Activated naive CD8-positive, alpha-beta T cell (primary cell): ENCODE measurements at regions not wholly inside any gene's neighbourhood (a gene's known extent, or its start where the extent isn't known, plus 50 kb on each side); places are given as distances from the start of the nearest gene placed in this dataset.

Experiments
- H3K27ac Mint-ChIP-seq: one replicate; pipeline ENCODE4 v1.8.0; 2021; ENCODE audit warnings: mixed read lengths
- H3K27me3 Mint-ChIP-seq: one replicate; pipeline ENCODE4 v1.8.0; 2021; ENCODE audit warnings: mixed read lengths
- H3K36me3 Mint-ChIP-seq: one replicate; pipeline ENCODE4 v1.8.0; 2021; ENCODE audit warnings: mixed read lengths
- H3K4me1 Mint-ChIP-seq: one replicate; pipeline ENCODE4 v1.8.0; 2021; ENCODE audit warnings: low read depth, mixed read lengths
- H3K4me3 Mint-ChIP-seq: one replicate; pipeline ENCODE4 v1.8.0; 2021; ENCODE audit warnings: mild to moderate bottlenecking, mixed read lengths
- H3K9me3 Mint-ChIP-seq: one replicate; pipeline ENCODE4 v1.8.0; 2021; ENCODE audit warnings: low read depth, mixed read lengths

DNA sequence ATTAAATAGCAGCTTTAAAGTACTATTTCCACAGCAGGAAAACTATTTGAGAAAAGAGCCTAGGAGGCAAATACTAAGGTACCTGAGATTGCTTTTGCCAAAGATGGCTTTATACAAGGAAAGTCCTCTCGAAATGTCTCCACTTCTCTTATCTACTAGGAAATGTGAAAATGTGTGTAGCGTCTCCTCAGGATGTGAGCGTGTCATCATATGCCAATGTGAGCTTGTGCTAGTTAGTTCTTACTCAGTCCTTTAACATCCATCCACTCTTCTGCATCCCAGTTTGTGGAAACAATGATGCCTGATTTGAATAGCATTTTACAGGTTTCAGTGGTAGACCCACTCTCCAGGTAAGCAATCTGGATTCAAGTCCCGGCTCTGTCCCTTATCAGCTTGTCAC is 421.0 kb downstream of the DYNC2H1 start:
- Mint-ChIP-seq H3K9me3 (no peaks in the 10 kb centered on the region), H3K4me3 (no peak overlapping the region), H3K27me3 (peaks cover 5% of the 10 kb centered on the region), H3K4me1 (no peaks in the 10 kb centered on the region), H3K36me3 (no peaks in the 10 kb centered on the region), H3K27ac (no peak overlapping the region)

DNA sequence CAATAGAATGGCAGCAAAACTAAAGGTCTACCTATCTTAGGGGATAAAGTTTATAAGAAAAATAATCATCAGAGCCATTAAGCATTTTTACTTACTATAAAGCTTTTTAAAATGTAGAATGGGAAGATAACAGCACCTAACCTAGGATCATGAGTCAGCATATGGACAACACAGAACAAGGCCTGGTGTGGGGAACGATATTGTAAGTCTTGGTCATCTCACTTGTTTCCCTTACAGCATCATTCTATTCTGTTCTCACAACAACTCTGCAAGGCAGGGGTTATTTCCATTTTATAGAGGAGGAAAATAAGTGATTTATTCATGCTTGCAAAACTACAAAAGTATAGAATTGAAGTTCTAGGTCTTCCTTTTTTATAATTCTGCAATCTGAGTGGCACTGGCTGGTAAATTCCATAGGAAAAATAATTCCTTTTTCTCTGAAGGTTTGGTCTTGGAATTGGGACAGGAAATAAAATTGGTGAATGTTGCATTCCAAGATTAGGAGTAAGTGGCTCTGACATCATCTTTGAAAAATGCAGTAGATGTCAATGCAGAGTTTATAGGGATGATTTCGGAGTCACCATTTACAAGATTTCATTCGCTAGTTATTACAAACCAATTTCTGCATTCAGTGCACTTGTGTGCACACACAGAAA is 423.0 kb downstream of the DYNC2H1 start:
- Mint-ChIP-seq H3K36me3 (no peaks in the 10 kb centered on the region), H3K27ac (no peak overlapping the region), H3K4me3 (no peak overlapping the region), H3K9me3 (no peaks in the 10 kb centered on the region), H3K4me1 (no peaks in the 10 kb centered on the region), H3K27me3 (peaks cover 5% of the 10 kb centered on the region)

GRCh38 chr11:103534191-103534590 is 425.0 kb downstream of the DYNC2H1 start:
- Mint-ChIP-seq H3K36me3 (no peaks in the 10 kb centered on the region), H3K27me3 (no peaks in the 10 kb centered on the region), H3K27ac (no peak overlapping the region), H3K9me3 (no peaks in the 10 kb centered on the region), H3K4me3 (no peak overlapping the region), H3K4me1 (no peaks in the 10 kb centered on the region)

DNA sequence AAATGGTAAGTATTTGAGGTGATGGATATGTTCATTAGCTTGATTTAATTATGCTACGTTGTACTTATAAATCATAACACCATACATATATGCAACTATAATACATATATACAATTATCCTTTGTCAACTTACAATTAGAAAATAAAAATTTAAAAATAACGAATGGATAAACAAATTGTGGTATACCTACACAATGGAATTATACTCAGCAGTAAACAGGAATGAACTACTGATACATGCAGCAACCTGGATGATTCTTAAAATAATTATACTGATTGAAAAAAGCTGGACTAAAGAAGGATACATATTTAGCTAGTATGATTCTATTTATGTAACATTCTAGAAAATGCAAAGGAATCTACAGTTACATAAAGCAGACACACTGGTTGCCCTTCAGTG is 425.7 kb downstream of the DYNC2H1 start:
- Mint-ChIP-seq H3K27me3 (no peaks in the 10 kb centered on the region), H3K27ac (no peak overlapping the region), H3K36me3 (no peaks in the 10 kb centered on the region), H3K9me3 (no peaks in the 10 kb centered on the region), H3K4me1 (no peaks in the 10 kb centered on the region), H3K4me3 (no peak overlapping the region)

- Mint-ChIP-seq H3K36me3 (no peaks in the 10 kb centered on the region), H3K4me1 (no peaks in the 10 kb centered on the region), H3K9me3 (peaks cover 5% of the 10 kb centered on the region), H3K4me3 (no peak overlapping the region), H3K27ac (no peak overlapping the region), H3K27me3 (no peaks in the 10 kb centered on the region)
These were observed 427.1 kb downstream of the DYNC2H1 start for GRCh38 chr11:103536335-103536722.

DNA sequence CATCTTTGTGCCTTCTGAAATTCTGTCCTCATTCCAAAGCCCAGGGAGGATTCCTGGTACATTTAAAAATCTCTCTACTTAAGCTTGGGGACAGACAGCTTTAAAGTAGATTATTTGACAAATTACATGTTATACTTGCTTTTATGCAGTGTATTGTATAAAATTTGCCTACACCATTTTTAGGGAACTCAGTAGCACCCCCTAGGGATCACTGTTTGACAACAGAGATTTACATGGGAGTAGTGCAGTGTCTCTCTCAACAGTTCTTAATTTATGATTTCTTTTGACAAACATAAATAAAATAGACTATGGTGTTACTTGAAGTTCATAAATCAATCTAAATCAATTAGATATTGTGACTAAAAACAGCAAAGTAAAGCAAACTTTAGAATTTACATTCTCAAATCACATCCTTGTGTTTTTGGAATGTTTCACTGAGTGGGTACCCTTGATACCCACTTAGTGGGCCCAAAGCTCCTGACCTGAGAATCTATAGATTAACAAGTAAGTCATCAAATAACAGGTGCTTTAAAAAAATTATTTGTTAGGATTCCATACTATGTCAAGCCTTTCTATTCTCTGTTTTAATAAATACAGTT is 428.8 kb downstream of the DYNC2H1 start:
- Mint-ChIP-seq H3K4me3 (no peak overlapping the region), H3K36me3 (no peaks in the 10 kb centered on the region), H3K9me3 (peaks cover 5% of the 10 kb centered on the region), H3K27me3 (no peaks in the 10 kb centered on the region), H3K27ac (no peak overlapping the region), H3K4me1 (no peaks in the 10 kb centered on the region)

GRCh38 chr11:103539166-103539565 is 429.9 kb downstream of the DYNC2H1 start:
- no peak overlapping the region for H3K4me3 Mint-ChIP-seq
- H3K9me3 Mint-ChIP-seq = peaks cover 5% of the 10 kb centered on the region
- H3K27ac Mint-ChIP-seq = no peak overlapping the region
- H3K36me3 Mint-ChIP-seq = no peaks in the 10 kb centered on the region
- no peaks in the 10 kb centered on the region for H3K4me1 Mint-ChIP-seq
- H3K27me3 Mint-ChIP-seq = no peaks in the 10 kb centered on the region

DNA sequence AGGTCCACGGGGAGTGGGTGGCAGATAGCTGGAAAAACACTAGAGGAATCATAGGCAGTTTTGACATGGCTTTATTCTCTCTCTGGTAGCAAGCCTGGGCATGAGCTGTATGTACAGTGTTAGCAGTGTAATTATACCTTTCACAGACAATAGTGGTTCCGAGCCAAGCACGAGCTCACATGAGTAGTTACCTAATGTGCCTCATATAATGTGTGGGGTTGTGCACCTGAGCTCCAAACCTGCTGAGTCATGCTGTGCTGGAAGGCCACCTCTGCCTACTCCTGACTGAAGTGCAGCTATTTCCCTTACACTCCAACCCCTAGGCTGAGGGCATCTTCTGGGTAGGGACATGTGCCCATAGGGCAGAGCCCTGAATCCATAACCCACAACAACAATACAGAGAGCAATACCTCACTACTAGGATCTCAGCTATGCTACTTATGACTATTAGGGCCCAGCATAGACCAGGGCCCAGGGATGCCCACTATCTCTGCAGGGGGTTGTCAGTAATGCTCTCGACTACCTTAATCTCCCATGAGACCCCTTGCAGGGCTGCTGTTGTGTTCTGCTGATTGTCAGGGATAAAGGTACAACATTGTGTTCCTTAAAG is 432.1 kb downstream of the DYNC2H1 start:
- H3K9me3 Mint-ChIP-seq = peaks cover 5% of the 10 kb centered on the region
- H3K27ac Mint-ChIP-seq = no peak overlapping the region
- H3K4me1 Mint-ChIP-seq = no peaks in the 10 kb centered on the region

GRCh38 chr11:103542851-103543250 is 433.6 kb downstream of the DYNC2H1 start:
- no peaks in the 10 kb centered on the region for H3K27me3 Mint-ChIP-seq
- no peaks in the 10 kb centered on the region for H3K4me1 Mint-ChIP-seq
- no peak overlapping the region for H3K27ac Mint-ChIP-seq
- no peak overlapping the region for H3K4me3 Mint-ChIP-seq
- peaks cover 5% of the 10 kb centered on the region for H3K9me3 Mint-ChIP-seq
- H3K36me3 Mint-ChIP-seq = no peaks in the 10 kb centered on the region

More for the DNA sequence above, 432.1 kb downstream of the DYNC2H1 start:
- H3K27me3 Mint-ChIP-seq = no peaks in the 10 kb centered on the region
- H3K4me3 Mint-ChIP-seq = no peak overlapping the region
- H3K36me3 Mint-ChIP-seq = no peaks in the 10 kb centered on the region

DNA sequence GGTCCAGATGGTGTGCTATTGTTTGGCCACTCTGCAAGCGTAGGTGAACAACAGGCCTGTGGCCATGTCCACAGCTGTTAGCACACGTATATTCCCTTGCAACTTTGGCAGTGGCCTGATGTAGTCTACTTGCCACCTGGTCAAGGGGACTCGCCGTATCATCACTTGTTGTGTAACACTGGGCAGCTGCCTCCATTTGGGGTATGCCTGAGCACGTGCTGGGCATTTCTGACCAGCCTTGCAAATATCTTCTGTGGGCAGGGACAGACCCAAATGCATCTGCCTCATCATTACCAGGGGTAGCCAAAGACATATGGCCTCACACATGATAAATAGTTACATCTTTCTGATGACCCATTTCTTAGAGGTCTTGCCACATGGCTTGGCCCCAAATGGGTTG is 434.2 kb downstream of the DYNC2H1 start:
- Mint-ChIP-seq H3K36me3 (no peaks in the 10 kb centered on the region), H3K27me3 (no peaks in the 10 kb centered on the region), H3K27ac (no peak overlapping the region), H3K9me3 (peaks cover 5% of the 10 kb centered on the region), H3K4me1 (no peaks in the 10 kb centered on the region), H3K4me3 (no peak overlapping the region)

- Mint-ChIP-seq H3K4me3 (no peak overlapping the region), H3K27ac (no peak overlapping the region), H3K4me1 (no peaks in the 10 kb centered on the region), H3K27me3 (no peaks in the 10 kb centered on the region), H3K36me3 (no peaks in the 10 kb centered on the region), H3K9me3 (peaks cover 5% of the 10 kb centered on the region)
These were observed 435.6 kb downstream of the DYNC2H1 start for GRCh38 chr11:103544874-103545273.

DNA sequence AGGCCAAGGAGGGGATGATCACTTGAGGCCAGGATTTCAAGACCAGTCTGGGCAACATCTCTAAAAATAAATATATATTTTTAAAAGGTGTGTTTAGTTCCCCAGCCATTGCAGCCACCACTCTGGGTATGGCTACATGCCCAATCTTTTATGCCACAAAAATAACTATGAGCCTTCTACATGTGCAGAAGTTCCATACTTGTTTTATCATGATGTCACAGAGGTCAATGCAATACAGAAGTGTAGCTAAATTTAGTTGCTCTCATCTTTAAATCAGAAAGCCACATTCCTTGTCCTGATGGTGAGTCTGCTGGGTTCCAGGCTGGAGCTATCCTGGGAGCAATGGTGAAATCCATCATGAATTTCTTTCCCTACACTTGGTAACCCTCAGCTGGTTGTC is 436.3 kb downstream of the DYNC2H1 start:
- Mint-ChIP-seq H3K27ac (no peak overlapping the region), H3K36me3 (no peaks in the 10 kb centered on the region), H3K9me3 (peaks cover 3% of the 10 kb centered on the region), H3K4me1 (no peaks in the 10 kb centered on the region), H3K4me3 (no peak overlapping the region), H3K27me3 (no peaks in the 10 kb centered on the region)

DNA sequence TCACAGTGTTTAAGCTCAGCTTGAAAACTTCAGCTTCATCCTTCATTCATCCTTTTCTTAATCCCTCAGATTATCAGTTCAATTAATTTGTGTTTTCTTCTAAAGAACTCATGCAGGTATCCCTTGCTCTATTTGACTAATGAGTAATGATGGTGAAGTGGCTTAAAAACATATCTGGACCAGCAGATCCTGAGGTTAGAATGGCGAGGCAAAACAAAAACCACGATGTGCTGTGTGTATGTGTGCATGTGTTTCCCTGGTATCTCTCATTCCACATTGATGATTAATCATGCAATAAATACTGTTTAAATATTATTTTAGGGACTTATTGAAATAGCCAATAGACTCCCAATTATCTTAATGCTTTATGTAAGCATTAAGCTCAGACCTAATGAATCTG is 437.0 kb downstream of the DYNC2H1 start:
- Mint-ChIP-seq H3K4me1 (no peaks in the 10 kb centered on the region), H3K27ac (no peak overlapping the region), H3K4me3 (no peak overlapping the region), H3K36me3 (no peaks in the 10 kb centered on the region), H3K27me3 (no peaks in the 10 kb centered on the region), H3K9me3 (no peaks in the 10 kb centered on the region)

DNA sequence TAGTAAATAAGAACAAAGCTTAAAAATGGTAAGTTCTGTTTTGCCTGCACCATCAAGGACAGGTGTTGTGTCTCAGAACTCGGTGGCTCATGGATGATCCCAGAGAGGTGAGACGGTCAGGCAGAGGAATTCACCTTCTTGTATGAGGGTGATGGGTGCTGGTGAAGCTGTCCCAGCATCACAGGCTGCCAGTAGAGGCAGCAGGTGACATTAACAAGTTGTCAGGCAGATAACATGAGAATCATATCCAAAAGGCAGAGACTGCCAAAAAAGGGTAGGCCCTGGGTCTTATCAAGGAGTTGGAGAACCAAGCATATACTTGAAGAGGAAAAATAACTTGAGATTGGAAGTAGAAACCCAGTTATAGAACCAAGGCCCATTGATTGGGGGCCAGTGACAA is 437.8 kb downstream of the DYNC2H1 start:
- H3K9me3 Mint-ChIP-seq = no peaks in the 10 kb centered on the region
- no peaks in the 10 kb centered on the region for H3K36me3 Mint-ChIP-seq
- no peak overlapping the region for H3K27ac Mint-ChIP-seq
- no peaks in the 10 kb centered on the region for H3K27me3 Mint-ChIP-seq
- no peak overlapping the region for H3K4me3 Mint-ChIP-seq
- no peaks in the 10 kb centered on the region for H3K4me1 Mint-ChIP-seq

- Mint-ChIP-seq H3K27me3 (no peaks in the 10 kb centered on the region), H3K36me3 (no peaks in the 10 kb centered on the region), H3K4me1 (no peaks in the 10 kb centered on the region), H3K4me3 (no peak overlapping the region), H3K9me3 (no peaks in the 10 kb centered on the region), H3K27ac (no peak overlapping the region)
These were observed 438.5 kb downstream of the DYNC2H1 start for GRCh38 chr11:103547691-103548090.

DNA sequence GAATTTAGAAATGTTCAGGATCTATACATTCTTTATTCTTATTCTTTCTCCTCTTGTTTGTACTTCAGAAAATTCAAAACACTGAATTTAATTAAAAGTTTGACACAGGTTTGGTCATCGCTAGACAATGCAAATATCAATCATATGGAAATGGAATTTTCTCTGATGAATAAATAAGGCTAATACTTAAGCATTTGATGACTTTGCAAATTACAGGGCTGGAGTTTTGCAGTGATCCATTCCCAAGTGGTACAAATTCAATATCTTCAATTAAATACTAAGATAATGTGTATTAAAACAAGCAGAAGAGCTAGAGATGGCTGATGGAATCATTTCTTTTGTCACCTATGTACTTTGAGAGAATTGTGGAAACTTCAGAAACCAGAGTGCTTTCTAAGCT is 439.6 kb downstream of the DYNC2H1 start:
- Mint-ChIP-seq H3K9me3 (no peaks in the 10 kb centered on the region), H3K27me3 (no peaks in the 10 kb centered on the region), H3K36me3 (no peaks in the 10 kb centered on the region), H3K4me3 (no peak overlapping the region), H3K4me1 (no peaks in the 10 kb centered on the region), H3K27ac (no peak overlapping the region)
